Prostate gland (tissue), 2 donors: ENCODE measurements at regions not wholly inside any gene's neighbourhood (a gene's known extent, or its start where the extent isn't known, plus 50 kb on each side); places are given as distances from the start of the nearest gene placed in this dataset.

Experiments used
- DNase-seq: peaks from one replicate; pipeline ENCODE4 v3.0.0-alpha.2; 2019; ENCODE audit warnings: low spot score
- H3K27ac ChIP-seq, 2 donors: fragments of 200-600 bp; sonication (generic); 2 replicates each; pipeline ENCODE4 v1.5.1; 2017 to 2019
- H3K27me3 ChIP-seq: fragments of 200-600 bp; sonication (generic); replicated peaks from 2 replicates; pipeline ENCODE4 v1.5.1; 2019; ENCODE audit not compliant: insufficient read depth
- H3K36me3 ChIP-seq, 2 donors: fragments of 200-600 bp; sonication (generic); 1 replicate in 1 of 2; 2 replicates in 1 of 2; pipeline versions ENCODE4 v1.5.1 to v1.8.1; 2017 to 2019
- H3K4me1 ChIP-seq: fragments of 200-600 bp; sonication (generic); replicated peaks from 2 replicates; pipeline ENCODE4 v1.5.1; 2019
- H3K4me3 ChIP-seq, 2 donors: fragments of 200-600 bp; sonication (generic); 2 replicates each; pipeline ENCODE4 v1.5.1; 2017 to 2019
- H3K9me3 ChIP-seq: fragments of 200-600 bp; sonication (generic); 2 replicates; pipeline ENCODE4 v1.5.1; 2017
- POLR2A ChIP-seq: fragments of 450-650 bp; IDR thresholded peaks from one replicate; pipeline ENCODE4 v1.6.1; 2016; ENCODE audit warnings: antibody characterized with exemption, mild to moderate bottlenecking
- POLR2AphosphoS5 ChIP-seq: sonication (generic); formaldehyde crosslinking; IDR thresholded peaks from one replicate; pipeline ENCODE4 v1.6.1; 2017; ENCODE audit warnings: antibody characterized with exemption
- WGBS: methylation state at CpG from one replicate; pipeline ENCODE4 v1.1.5; 2018; 5-methylcytosine and 5-hydroxymethylcytosine counted together
- intact Hi-C: fragments of 100-400 bp; cut with DNase I; formaldehyde crosslinking; loops from one replicate; pipeline ENCODE4 v1.14.2; 2022
- TF ChIP-seq, protein P1 (sequence below), 4 experiments: fragments of 200-600 bp in 2 of 4; fragments of 450-650 bp in 2 of 4; sonication (generic) in 2 of 4; IDR thresholded peaks; 1 replicate in 3 of 4; 2 replicates in 1 of 4; pipeline ENCODE4 v1.5.1; 2016 to 2019; ENCODE audit warnings: antibody characterized with exemption in 4 of 4, mild to moderate bottlenecking in 2 of 4, moderate library complexity in 2 of 4

DNA sequence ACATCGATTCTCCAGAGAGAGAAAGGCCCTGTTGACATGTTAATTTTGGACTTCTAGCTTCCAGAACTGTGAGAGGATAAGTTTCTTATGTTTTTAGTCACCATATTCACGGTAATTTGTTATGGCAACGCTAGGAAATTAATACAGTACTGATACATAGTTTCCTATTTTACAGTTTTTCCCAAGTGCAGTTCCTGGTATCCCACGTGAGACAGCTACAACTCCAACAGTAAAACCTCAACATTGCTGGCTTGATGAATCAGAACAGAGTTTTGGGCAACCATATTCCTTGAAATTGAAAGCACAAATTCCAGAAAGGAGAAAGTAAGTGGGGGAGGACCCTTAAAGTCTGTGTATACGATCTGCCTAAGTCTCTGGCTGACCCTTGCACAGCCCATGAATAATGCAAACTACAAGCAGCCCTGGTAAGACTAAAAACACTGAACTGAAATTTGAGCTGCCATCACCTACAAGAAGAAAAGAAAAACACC is 505.1 kb upstream of the NRSN1 start:
- no peak for DNase-seq
- no peak overlapping the region for H3K4me3 ChIP-seq
- no peaks in the 10 kb centered on the region for H3K27me3 ChIP-seq
- 51% methylated on average over 5 of the region's 5 CpGs for WGBS
- no peaks in the 10 kb centered on the region for H3K4me1 ChIP-seq
- no peaks in the 10 kb centered on the region for H3K36me3 ChIP-seq
- no peak for TF ChIP-seq POLR2A
- TF ChIP-seq, protein P1, sequence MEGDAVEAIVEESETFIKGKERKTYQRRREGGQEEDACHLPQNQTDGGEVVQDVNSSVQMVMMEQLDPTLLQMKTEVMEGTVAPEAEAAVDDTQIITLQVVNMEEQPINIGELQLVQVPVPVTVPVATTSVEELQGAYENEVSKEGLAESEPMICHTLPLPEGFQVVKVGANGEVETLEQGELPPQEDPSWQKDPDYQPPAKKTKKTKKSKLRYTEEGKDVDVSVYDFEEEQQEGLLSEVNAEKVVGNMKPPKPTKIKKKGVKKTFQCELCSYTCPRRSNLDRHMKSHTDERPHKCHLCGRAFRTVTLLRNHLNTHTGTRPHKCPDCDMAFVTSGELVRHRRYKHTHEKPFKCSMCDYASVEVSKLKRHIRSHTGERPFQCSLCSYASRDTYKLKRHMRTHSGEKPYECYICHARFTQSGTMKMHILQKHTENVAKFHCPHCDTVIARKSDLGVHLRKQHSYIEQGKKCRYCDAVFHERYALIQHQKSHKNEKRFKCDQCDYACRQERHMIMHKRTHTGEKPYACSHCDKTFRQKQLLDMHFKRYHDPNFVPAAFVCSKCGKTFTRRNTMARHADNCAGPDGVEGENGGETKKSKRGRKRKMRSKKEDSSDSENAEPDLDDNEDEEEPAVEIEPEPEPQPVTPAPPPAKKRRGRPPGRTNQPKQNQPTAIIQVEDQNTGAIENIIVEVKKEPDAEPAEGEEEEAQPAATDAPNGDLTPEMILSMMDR (IDR thresholded peaks at IDR 0.05): no peak
- no peak for TF ChIP-seq POLR2AphosphoS5
- intact Hi-C loops: no loop called here
- H3K9me3 ChIP-seq: no peaks in the 10 kb centered on the region
- no peak overlapping the region for H3K27ac ChIP-seq

DNA sequence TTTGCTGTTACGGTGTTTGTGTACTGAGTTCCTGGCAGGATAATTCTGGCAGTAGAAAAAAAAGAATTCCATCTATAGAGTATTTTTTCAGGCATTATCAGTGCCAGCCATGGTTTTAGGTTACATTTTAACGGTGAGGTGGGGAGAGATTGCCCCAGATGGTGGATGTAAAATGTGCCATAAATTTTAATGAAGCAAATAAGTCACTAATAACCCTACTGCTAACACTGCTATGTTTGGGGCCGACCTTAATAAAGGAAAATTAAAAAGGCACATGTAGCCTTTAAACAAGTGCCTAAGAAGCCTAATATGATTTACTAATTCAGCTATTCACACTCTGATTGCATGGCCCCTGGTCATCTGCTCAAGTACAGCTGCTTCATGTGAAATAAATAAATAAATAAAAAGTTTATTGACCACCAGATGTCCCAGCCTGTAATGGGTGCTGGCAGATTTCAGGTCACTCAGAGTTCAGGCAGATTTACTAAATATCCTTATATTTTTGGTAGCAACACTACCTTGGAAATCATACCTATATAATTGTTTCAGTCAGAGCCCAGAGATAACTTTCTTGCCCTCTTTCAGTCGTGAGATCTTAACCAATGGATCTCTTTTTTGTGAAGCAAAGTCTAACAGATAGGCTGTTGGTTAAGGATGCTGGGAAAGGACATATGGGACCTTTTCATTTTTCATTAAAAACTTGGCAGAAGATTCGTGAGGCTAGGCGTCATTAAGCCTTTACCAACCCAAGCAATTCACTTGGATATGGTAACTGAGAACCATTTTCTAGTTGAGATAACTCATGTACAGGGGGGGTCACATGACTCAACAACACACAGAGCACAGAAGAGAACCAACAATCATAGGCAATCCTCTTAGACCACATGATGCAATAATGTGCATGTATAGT is 495.0 kb upstream of the NRSN1 start:
- WGBS: 39% methylated on average over 6 of the region's 6 CpGs
- Histone ChIP-seq H3K27ac (no peak overlapping the region), H3K4me1 (no peaks in the 10 kb centered on the region), H3K36me3 (no peaks in the 10 kb centered on the region), H3K27me3 (no peaks in the 10 kb centered on the region), H3K4me3 (no peak overlapping the region), H3K9me3 (no peaks in the 10 kb centered on the region)
- TF ChIP-seq POLR2A (no peak), POLR2AphosphoS5 (no peak)
- TF ChIP-seq, protein P1 (IDR thresholded peaks at IDR 0.05): no peak
- intact Hi-C loops: no loop called here
- no peak for DNase-seq

DNA sequence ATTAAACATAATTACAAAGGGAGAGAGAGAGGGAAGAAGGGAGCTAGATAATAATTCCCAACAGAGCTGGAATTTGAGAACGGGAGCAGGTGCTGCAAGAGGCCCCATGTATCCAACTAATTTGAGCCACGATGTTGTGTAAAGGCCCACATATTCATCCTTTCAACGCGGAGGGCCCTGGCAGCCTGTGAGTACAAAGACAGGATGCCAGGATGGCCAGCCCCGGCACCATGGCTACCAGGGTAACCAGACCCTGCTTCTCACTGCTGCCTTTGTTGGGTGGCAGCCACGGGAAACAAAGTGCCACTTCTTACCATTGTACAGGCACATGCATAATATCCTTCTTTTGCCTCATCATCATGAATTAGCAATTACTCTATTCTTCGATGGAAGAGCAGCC is 492.0 kb upstream of the NRSN1 start:
- no peak overlapping the region for H3K27ac ChIP-seq
- H3K9me3 ChIP-seq: no peaks in the 10 kb centered on the region
- intact Hi-C loops: no loop called here
- H3K4me1 ChIP-seq: no peaks in the 10 kb centered on the region
- H3K4me3 ChIP-seq: no peak overlapping the region
- no peaks in the 10 kb centered on the region for H3K27me3 ChIP-seq
- WGBS: 88% methylated on average over 7 of the region's 7 CpGs
- DNase-seq: no peak
- TF ChIP-seq POLR2AphosphoS5: no peak
- TF ChIP-seq, protein P1 (IDR thresholded peaks at IDR 0.05): no peak
- no peak for TF ChIP-seq POLR2A
- H3K36me3 ChIP-seq: no peaks in the 10 kb centered on the region

DNA sequence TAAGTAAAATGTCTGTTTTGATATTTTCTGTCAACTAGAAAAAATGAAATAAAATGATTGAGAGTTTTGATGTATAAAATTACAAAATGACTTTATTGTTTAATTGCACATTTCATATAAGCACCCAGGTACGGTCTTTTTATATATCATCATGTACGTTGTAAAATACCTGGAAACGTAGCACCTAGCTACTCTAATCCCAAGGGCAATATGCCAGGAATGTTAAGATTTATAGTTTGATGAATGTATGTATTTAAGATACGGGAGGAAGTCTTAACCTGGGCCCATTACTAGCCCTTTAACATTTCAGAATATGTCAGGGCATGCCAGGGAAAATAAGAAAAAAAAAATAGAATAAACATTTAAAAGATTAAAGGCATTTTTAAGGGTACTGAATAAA is 490.9 kb upstream of the NRSN1 start:
- Histone ChIP-seq H3K36me3 (no peaks in the 10 kb centered on the region), H3K9me3 (no peaks in the 10 kb centered on the region), H3K4me3 (no peak overlapping the region), H3K4me1 (no peaks in the 10 kb centered on the region), H3K27ac (no peak overlapping the region), H3K27me3 (no peaks in the 10 kb centered on the region)
- DNase-seq: no peak
- TF ChIP-seq POLR2A (no peak), POLR2AphosphoS5 (no peak)
- TF ChIP-seq, protein P1 (IDR thresholded peaks at IDR 0.05): no peak
- intact Hi-C loops: no loop called here
- WGBS: 57% methylated on average over 4 of the region's 4 CpGs

DNA sequence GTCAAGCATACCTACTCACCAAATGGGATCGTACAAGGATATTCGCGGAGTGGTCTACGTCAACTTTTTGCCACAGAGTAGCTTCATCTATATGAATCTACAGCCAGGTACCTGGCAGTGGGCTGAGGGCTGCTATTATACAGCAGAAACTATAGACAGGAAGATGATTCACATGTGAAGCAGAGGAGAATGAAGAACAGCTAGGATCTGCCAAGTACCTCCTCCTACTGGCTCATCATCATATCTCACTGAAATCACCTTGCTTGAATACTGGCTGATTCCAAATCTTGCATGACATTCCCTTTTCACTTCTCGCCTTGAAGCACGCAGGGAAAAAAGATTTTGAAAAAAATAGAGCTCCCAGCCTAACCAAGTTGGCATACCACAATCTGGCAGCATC is 488.7 kb upstream of the NRSN1 start:
- H3K9me3 ChIP-seq: no peaks in the 10 kb centered on the region
- no peak for DNase-seq
- no peak overlapping the region for H3K27ac ChIP-seq
- no peaks in the 10 kb centered on the region for H3K4me1 ChIP-seq
- H3K4me3 ChIP-seq: no peak overlapping the region
- no peaks in the 10 kb centered on the region for H3K36me3 ChIP-seq
- intact Hi-C loops: no loop called here
- WGBS: 92% methylated on average over 6 of the region's 6 CpGs
- H3K27me3 ChIP-seq: no peaks in the 10 kb centered on the region
- TF ChIP-seq POLR2AphosphoS5 (no peak), POLR2A (no peak)
- TF ChIP-seq, protein P1 (IDR thresholded peaks at IDR 0.05): no peak
